Suppressor macrophage treated with lipopolysaccharide for 1 hour (primary cell): ENCODE measurements at regions not wholly inside any gene's neighbourhood (a gene's known extent, or its start where the extent isn't known, plus 50 kb on each side); places are given as distances from the start of the nearest gene placed in this dataset.
"Not testable (repeated sequence)": the region's sequence is repeated elsewhere in the genome, so short reads cannot be mapped to it uniquely, and the experiment has no call there.

ENCODE experiments used
- DNase-seq, 3 donors: peaks; one replicate each; pipeline ENCODE4 v3.0.0-alpha.2; 2020 to 2022

DNA sequence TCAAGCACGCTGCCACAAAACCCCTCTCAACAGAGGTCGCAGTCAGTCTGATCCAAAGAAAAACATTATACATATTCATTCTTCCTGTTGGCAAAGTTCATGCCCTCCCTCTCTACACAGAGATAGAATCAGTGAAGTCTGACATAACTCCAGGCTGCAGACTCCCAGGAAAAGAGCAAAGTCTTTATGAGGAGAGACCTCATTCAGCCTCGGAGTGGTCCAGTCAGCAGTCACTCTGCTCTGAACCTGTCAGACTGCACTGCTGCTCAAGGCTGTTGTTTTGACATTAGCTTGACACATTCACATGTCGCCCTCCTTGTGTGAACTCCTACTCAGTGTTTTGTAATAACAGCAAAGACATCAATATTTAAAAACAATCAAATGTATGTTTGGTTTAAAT is 241.2 kb upstream of the G2E3 start:
- DNase-seq: no peak

DNA sequence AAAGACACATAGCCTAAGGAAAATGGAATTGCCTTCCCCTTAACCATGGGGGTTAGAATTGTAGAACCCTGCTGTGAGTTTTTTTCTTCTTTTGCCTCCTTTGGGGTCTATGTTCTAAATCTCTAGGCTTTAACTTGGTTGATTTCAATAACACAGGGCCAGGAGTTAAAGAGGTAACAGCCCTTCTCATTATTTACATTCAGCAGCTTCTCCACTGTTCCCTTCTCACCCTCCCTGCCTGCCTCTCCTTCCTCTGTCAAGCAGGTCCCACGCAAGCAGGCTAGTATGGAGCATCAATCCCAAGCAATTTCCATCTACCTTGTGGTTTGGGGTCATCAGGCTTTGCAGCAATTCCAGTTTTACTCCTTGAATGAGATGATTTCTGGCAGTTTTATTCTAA is 236.1 kb upstream of the G2E3 start:
- DNase-seq: peak in 1 of 3 donors; percentile 5

DNA sequence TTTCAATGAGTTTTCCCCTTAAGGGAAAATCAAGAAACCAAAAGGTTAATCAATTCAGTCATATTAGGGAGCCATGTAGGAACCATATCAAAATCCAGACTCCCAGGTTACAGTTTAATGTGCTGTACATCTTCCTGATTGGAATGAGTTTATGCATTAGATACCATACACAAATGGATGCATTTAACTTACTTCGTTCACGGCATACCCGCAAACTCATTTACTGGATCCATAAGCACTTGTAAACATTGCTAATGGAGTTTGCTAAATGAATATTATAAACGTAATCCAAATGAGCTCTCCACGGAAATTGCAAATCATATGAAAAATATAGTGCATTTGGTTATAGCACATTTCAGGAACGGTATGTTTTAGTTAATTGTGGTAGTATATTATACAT is 228.9 kb upstream of the G2E3 start:
- no peak for DNase-seq

DNA sequence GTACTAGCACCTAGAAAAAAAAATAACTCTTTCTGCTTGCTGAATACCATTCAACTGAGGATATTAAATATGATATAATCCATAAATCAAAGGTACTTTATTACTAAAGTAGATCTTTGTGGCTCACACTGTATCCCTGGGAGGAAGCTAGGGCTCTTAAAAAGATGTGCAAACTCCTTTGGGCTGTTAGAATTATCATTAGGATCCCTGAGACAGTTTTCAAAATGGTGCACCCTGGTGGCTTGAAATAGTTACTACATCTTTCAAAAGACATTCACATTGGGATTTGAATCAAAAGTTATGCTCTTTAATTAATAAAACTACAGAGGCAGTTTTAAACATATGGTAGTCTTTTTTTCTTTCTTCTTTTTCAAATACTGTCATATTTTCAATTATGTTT is 228.5 kb upstream of the G2E3 start:
- peak; percentile 13 to 33 (median 23) for DNase-seq

DNA sequence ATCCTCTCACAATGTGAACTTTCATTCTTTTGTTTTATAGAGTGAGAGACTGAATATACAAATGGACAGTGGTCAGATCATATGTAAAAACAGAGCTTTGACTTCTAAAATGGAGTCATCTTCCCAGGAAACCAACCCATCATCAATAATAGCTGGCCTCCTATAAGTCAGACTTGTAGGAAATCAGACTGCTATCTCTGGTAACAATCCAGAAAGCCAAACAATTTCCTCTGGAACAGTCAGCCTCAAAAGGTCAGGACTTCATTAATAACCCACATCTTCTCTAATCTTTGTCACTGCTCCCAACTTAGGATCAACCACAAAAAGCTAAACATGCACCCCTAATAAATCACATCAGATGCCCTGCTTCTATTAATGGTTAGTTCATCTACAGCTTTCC is 227.9 kb upstream of the G2E3 start:
- DNase-seq: no peak

DNA sequence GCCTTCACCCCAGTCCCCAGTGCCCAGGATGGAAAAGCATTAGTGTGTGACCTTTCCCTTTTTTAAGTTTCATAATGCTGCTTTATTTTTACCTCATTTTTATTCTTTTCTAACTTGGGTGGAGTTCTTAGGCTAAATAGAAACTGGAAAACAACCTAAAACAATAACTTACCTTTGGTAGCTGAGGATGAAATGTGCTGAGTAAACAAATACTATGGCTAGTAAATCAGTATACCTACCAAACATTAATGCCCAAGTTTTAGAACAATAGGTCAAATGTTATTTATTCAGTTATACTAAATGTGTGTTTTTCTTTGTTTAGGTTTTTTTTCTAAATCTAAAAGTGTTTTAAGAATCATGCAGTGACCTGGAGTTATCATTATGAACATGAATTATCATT is 226.6 kb upstream of the G2E3 start:
- DNase-seq: no peak

DNA sequence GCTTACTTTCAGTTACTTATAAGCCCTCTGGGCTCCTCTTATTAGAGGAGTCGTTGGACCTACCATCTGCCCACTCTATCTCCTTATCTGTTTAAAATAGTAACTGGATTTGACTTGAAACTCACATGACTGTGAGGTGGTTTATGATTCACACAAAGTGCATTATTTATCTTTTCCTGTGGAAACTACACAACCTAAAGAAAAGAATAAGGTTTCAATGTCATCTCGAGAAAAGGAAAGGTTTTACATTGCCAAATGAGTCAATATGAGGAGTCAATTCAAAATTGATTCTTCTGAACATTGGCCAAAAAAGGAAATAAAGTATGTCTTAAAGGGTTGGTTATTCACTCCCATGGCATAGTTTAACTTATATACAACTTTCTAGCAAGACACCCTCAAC is 225.0 kb upstream of the G2E3 start:
- no peak for DNase-seq

DNA sequence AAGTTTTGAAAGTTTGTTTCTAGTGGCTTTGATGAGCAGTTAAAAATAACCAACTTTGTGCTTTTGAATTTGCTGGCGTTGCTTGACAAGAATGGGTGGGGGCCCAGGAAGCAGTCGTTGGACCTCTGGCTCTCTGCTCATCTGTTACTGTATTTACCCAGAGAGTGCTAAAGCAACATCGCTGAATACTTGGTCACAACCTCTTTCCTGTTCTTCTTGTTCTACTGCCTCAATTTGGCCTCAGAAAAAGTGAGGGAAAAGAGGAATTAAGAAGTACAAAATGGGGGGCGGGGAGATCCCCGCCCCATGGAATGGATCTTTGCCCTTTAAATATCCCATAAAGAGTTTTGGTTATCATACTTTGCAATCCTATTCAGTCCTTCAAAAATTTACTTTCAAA is 221.5 kb upstream of the G2E3 start:
- DNase-seq: no peak

DNA sequence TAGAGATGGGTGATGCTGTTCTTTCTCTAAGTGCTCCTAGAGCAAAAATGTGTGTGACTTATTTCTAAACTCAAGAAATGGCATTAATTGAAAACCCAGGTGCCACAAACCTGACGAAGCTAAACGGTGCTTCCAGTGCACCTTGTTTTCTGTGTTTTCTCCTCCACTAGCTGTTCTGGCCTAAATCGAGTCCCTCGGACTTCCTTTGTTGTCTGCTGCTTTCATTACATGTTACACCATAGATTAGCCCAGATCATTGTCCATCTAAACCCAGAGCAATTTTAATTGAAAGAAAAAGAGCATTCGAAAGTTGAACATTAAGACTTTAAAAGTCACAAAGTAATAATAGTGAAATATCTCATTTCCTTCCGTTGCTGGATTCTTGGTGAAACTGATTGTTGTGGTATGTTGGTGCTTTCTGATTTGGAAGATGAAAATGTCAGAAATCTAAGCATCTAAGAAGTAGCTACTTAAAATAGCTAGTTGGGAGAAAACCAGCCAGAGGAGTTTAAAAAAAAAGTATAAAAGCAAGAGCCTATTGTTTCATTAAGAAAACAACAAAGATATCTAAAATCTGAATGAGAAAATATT is 219.6 kb upstream of the G2E3 start:
- no peak for DNase-seq

DNA sequence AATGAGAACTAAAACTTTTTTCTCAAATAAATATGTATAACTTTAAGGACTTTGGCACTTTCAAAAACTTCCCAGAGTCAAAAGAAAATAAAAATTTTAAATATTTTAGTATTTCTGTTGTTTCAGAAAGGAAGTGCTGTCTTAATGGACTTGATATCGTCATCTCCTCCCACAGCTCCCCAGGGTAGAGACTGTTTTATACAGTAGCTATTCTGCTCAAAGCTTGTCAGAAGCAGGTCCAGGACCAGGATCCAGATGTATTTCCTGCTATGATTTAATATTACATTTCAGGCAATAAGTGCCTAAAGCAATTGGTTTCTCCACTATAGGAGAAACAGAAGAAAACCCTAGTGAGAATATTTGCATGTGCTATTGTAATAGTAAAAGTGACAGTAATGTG is 218.5 kb upstream of the G2E3 start:
- no peak for DNase-seq

DNA sequence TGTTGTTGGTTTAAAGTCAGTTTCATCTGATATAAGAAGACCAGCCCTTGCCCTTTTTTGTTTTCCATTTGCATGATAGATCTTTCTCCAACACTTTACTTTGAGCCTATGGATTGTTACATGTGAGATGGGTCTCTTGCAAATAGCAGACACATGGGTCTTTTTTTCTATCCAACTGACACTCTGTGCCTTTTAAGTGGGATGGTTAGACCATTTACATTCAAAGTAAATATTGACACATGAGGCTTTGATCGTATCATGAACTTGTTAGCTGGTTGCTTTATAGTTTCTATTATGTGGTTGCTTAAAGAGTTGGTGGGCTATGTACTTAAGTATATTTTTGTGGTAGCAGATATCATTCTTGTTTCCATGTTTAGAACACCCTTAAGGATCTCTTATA is 213.4 kb upstream of the G2E3 start:
- DNase-seq: no peak

DNA sequence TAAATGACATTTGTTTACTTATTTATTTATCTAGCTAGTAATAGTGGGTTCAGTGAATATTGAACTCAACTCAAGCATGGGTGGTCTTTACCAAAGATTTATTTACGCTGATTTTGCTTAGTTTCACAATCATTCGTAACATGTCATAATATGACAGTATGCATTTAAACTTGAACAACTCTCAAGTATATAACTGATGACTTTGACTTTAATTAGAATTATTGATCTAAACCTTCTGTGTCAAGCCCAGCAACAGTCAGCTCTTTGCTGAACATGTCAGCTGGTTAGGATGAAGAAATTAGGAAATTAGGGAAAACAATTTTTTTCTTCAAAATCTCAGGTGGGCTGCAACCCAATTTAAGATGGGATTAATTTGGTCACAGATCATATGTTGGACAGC is 210.5 kb upstream of the G2E3 start:
- no peak for DNase-seq

DNA sequence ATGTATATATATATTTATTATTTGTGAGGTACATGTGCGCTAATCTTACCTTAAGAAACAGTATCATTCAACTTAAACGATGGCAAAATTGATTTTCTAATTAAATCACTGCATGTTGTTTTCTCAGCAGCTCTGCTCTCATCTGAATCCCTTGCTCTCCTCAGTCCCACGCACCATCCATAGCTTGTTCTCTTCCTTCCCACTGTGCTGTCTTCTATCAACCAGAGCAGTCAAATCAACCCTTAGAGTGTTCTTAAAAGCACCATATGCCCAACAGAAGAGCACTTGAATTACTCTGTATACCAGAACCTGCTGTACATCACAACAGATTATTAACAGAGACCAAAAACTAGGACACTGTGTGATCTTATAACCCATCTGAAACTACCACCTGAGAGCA is 209.4 kb upstream of the G2E3 start:
- no peak for DNase-seq

DNA sequence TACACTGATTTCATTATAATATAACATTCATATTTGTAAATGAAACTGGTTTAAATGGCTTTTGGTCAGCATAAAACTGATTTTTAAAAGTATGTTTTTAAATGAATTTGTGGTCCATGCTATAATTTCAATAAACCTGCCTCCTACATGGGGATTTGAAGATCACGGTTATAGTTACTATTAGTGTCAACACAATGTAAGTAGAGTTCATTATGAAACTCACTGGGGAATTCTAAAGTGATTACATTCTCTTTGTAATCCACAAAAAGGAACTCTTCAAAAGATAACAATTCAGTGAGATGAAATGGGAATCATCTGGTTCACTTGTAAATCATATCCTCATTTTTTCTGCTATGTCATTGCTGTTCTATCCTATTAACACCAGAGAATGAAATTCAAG is 204.5 kb upstream of the G2E3 start:
- DNase-seq: peak in 2 of 3 donors; percentile 2 to 20

DNA sequence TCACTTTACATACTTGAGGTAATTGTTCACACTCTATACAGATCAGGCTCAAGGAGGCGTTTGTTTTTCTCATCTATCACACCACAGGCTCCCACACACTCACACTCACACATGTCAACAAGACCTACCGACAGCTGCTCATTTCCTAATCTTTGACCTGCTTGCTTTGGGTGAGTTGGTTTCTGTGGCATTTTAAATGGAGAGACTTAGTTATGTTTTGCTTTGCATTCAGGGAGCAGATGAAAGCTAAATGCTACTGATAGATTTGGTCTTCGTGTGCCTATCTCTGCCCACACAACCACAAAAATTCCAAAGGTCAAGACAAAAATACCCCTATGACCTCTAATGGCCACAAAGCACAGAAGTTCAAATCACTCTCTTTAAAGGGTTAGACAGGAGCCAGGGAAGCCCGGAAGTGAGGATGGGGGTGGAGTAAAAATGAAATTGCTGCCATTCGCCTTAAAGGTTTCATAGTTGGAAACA is 203.5 kb upstream of the G2E3 start:
- no peak for DNase-seq

DNA sequence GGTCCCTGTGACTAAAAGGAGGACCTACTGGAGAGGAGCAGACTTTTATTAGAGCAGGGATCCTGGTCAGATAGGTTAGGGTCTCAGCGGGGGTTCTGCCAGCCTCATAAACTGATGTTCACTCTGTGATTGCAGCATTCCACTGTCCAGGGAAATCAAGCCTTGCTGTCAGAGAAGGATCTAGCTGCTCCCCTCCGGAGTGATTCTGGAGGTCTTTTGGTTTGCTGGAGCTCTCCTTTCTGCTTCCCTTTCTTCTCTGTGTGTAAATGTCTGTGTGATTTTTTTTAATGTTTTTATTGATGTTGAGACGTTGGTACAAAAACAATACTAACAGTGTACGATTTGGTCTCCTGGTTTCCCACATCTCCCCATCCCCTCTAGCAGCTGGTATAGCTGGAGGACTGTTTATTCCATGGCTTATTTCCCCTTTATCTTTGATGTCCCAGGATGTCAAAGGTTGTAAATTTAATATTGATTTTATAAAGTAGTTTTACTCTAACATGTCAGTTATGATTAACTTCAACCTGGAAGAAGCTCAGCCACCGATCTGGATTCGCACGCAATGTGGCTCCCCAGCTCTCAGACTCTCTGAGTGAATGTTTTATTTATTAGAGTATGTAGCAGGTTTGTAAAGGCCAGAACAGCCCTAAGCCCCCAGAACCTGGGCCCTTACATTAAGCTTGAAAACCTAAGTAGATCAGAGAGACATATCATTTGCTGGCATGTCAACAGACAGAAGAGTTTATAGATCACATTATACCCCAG is 202.3 kb upstream of the G2E3 start:
- DNase-seq: no peak

DNA sequence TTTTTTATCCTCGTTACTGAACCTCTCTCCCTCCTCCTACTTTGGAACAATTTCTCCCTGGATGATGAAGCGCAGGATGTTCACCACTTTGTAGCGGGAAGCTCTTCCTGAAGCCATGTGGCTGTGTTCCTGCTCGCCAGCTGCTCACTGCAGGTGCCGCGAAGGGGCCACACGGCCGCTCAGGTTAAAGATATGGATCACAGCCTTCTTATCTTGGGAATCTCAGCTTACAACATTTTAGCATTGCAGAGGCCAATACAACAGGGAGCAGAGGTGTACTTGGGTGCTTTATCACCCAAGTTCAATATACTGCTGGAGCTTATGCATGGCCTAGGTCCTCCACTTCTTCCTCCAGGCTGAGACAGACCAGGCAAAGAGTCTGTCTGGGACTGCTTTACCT is 201.2 kb upstream of the G2E3 start:
- DNase-seq: no peak

DNA sequence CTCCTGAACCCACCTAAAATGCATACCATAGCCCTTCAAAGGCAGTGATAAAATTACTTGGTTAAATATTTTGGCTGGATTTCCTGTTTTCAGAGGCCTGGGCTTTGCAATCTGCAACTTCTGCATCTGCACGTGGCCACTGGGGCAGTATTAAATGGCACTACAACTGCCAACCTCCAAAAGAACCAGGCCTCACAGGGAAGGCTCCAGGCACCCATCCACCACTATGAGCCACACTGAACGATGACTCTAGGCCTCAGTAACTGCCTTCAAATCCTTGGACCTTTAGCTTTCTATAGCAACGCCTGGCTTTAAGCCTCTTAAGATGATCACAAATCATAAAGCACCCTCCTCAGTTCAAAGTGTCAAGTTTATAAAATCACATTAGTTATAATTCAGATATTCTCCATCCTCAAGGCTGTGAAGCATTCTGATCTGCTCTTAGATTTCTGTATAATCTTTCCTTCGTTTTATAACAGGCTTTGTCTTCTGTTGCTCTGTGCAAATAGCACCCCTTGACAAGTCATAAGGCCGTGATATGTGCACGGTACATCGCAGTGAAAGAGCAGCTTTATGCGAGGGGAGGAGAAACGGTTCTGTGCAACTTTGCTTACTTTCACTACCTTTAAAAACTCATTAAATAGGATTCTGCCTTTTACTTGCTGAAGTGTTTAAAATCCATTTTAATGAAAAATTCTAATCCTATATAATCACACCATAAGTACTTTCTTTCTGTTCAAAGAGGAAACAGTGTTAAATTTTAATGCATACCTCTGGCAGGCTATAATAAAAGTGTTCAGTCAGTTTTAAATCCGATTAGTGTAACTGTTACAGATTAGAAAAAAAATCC is 196.4 kb upstream of the G2E3 start:
- DNase-seq: no peak

DNA sequence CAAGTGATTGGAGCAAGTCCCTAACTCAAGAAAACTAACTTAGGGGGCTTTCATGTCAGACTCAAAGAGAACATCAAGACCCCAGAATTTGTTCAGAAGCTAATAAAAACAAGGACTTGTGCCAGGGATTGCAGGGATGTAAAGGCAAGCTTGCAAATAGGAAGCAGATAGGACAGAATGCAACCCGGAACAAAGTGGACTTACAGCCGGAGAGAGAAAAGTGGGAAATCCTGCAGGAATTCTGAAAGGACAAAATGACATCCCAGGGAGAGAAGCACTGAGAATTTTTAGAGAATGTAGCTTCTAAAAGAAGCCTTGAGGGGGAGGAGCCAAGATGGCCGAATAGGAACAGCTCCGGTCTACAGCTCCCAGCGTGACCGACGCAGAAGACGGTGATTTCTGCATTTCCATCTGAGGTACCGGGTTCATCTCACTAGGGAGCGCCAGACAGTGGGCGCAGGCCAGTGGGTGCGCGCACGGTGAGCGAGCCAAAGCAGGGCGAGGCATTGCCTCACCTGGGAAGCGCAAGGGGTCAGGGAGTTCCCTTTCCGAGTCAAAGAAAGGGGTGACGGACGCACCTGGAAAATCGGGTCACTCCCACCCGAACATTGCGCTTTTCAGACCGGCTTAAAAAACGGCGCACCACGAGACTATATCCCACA is 195.6 kb upstream of the G2E3 start:
- not testable (repeated sequence) for DNase-seq

DNA sequence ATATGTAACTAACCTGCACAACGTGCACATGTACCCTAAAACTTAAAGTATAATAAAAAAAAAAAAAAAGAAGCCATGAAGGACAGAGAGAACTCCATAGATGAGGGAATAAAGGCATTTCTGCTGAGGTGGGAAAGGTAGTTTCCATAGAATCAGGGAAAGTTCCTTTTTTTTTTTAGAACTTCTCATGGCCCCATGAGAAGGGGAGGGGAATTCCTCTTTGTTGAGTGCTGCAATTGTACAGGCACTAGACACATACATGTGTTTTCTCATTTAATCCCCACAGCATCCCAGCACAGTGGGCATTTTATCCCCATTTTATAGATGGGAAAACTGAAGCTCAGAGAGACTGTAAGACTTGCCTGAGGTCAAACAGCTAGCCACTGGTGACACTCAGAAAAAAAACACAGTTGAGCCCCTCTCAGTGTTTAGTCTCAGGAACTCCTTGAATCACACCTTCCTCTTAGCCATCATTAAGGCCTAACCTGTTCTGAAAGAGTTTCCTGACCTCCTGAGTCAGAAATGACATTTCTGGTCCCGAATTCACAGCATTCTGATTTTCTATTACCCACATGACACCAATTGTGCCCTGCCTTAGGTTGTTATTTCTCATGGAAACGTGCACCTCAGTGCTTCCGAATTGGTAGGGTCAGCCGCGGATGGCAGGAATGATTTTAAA is 189.3 kb upstream of the G2E3 start:
- DNase-seq: peak; percentile 51 to 52 (median 52)

DNA sequence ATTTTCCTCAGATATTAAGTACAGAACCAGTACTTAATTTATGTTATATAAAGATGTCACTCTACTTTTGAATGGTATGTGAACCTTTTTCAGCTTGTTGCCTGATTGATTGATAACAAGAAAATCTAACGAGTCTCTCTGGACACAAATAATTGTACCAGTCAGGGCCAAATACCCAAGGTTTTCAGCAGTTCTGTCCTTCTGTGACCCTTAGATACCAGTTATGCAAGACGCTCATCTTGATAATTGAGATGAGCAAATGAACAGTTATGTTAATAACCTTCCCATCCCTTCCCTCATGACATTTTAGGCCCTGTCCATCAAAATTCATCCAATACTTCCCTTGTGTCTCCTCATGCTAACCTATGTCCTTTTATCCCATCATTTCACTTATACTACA is 185.9 kb upstream of the G2E3 start:
- no peak for DNase-seq

DNA sequence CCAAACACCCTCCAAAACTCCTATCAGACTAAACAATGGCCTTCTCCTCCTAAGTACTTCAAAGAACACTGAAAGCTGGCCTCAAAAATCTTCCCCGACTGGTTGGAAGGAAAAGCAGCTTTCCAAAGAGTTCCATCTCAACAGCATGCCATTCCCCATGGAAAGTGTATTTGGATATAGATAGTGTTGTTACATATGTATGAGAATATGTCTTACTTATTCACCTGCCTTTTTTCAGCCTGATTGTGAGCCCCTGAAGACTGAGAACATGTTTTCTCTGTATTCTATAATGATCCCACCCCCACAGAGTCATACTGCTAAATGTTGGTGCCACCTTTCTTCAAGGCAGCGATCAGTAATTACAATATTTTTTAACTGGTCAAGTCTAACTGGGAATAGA is 185.4 kb upstream of the G2E3 start:
- no peak for DNase-seq
